ENCODE measurements at regions not wholly inside any gene's neighbourhood (a gene's known extent, or its start where the extent isn't known, plus 50 kb on each side); places are given as distances from the start of the nearest gene placed in this dataset.

DNA sequence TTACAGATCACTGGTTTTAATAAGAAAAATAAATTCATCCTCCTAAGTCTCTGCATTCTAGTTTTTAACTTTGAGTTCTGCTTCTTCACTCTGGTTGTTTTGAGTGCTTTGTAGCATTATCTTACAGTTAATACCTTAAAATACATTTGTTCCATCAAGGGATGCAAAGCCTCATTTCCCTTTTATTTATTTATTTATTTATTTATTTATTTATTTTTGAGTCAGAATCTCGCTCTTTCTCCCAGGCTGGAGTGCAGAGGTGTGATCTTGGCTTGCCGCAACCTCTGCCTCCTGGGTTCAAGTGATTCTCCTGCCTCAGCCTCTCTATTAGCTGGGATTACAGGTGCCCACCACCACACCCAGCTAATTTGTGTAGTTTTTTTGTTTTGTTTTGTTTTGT, 147.8 kb downstream of the ZNF326 start:
- Histone ChIP-seq H3K36me3 (ENCODE audit: control insufficient read depth, insufficient read depth, low read length) (no peaks in the 10 kb centered on the region), H3K27ac (ENCODE audit: low read length) (no peak overlapping the region), H3K4me1 (ENCODE audit: control insufficient read depth, insufficient read depth, low read length) (no peaks in the 10 kb centered on the region), H3K9me3 (ENCODE audit: control insufficient read depth, insufficient read depth, low read length) (peaks cover 3% of the 10 kb centered on the region), H3K4me3 (ENCODE audit: low read length) (no peak overlapping the region), H3K27me3 (ENCODE audit: control insufficient read depth, insufficient read depth, low read length) (no peaks in the 10 kb centered on the region)
- WGBS (ENCODE audit: insufficient coverage, insufficient read length) = no CpG with 5 or more reads among the region's 2 CpGs
- DNase-seq (ENCODE audit: low read depth, low spot score) = no peak

DNA sequence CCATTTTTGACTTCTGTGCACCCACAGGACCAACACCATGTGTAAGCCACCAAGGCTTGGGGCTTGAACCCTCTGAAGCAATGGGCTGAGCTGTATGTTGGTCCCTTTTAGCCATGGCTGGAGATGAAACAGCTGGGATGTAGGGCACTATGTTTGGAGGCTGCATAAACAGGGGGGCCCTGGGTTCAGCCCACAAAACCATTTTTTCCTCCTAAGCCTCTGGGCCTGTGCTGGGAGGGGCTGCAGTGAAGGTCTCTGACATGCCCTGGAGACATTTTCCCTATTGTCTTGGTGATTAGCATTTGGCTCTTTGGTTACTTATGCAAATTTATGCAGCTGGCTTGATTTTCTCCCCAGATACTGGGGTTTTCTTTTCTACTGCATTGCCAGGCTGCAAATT, 144.9 kb downstream of the ZNF326 start:
- Histone ChIP-seq H3K27ac (ENCODE audit: low read length) (no peak overlapping the region), H3K9me3 (ENCODE audit: control insufficient read depth, insufficient read depth, low read length) (peaks cover 3% of the 10 kb centered on the region), H3K27me3 (ENCODE audit: control insufficient read depth, insufficient read depth, low read length) (no peaks in the 10 kb centered on the region), H3K36me3 (ENCODE audit: control insufficient read depth, insufficient read depth, low read length) (no peaks in the 10 kb centered on the region), H3K4me3 (ENCODE audit: low read length) (no peak overlapping the region), H3K4me1 (ENCODE audit: control insufficient read depth, insufficient read depth, low read length) (no peaks in the 10 kb centered on the region)
- DNase-seq (ENCODE audit: low read depth, low spot score) = no peak

DNA sequence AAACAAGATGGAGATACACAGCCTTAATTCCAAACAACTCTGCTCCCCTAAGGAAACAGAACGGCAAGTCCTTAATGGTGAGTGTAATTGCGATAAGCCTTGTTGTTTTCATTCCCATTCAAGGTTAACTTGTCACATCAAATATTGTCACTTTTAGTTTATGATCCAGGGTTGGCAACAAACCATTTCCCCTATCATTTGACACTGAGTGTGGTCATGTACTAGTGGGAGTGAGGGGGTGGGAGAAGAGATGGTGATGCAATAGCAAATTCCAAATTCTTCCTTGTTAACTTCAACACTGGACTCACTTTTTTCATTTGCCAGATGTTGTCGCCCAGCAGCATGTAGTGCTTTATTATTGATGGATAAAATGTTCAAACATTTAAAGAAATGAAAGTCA, 140.4 kb downstream of the ZNF326 start:
- no peak for DNase-seq (ENCODE audit: low read depth, low spot score)
- Histone ChIP-seq H3K36me3 (ENCODE audit: control insufficient read depth, insufficient read depth, low read length) (no peaks in the 10 kb centered on the region), H3K27me3 (ENCODE audit: control insufficient read depth, insufficient read depth, low read length) (no peaks in the 10 kb centered on the region), H3K4me3 (ENCODE audit: low read length) (no peak overlapping the region), H3K9me3 (ENCODE audit: control insufficient read depth, insufficient read depth, low read length) (peaks cover 3% of the 10 kb centered on the region), H3K4me1 (ENCODE audit: control insufficient read depth, insufficient read depth, low read length) (no peaks in the 10 kb centered on the region), H3K27ac (ENCODE audit: low read length) (no peak overlapping the region)
- no CpG with 5 or more reads among the region's 3 CpGs for WGBS (ENCODE audit: insufficient coverage, insufficient read length)

DNA sequence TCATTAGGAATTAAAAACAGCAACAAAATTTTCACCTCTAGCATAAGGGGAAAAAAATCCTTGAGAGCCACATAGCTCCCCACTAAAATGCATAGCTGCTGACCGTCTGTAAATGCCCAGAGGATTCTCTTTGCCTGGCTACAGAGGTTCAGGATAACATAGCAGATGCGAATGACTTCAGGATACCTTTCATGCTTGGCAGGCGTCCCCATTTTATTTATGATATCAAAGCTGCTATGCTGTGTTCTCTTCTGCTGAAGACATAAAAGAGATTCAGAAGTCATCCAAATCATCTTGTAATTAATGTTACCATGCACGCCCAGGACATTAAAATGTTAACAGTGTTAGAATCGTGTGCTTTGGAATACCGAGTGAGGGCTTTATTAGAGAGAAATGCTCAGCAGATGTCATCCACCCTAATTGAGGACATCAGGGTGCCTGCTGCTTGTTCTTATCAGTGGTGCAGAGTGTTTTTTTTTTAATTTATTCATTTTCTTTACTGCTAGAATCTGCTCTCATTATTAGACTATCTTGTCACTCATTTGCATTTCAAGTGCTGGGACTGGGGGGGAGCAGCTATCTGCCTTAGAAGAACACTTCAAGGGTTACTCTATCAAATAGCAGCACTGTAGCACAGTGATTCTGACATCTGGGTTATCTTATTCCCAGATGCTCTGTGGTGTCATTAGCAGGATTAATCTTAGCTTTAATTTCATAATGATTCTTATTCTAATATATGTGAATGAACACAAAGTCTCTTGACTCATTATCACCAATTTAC, 139.5 kb downstream of the ZNF326 start:
- H3K4me3 ChIP-seq (ENCODE audit: low read length) = no peak overlapping the region
- no peaks in the 10 kb centered on the region for H3K4me1 ChIP-seq (ENCODE audit: control insufficient read depth, insufficient read depth, low read length)
- no peak overlapping the region for H3K27ac ChIP-seq (ENCODE audit: low read length)
- H3K27me3 ChIP-seq (ENCODE audit: control insufficient read depth, insufficient read depth, low read length) = no peaks in the 10 kb centered on the region
- H3K36me3 ChIP-seq (ENCODE audit: control insufficient read depth, insufficient read depth, low read length) = no peaks in the 10 kb centered on the region
- DNase-seq (ENCODE audit: low read depth, low spot score) = no peak
- WGBS (ENCODE audit: insufficient coverage, insufficient read length) = no CpG with 5 or more reads among the region's 6 CpGs
- H3K9me3 ChIP-seq (ENCODE audit: control insufficient read depth, insufficient read depth, low read length) = no peaks in the 10 kb centered on the region

DNA sequence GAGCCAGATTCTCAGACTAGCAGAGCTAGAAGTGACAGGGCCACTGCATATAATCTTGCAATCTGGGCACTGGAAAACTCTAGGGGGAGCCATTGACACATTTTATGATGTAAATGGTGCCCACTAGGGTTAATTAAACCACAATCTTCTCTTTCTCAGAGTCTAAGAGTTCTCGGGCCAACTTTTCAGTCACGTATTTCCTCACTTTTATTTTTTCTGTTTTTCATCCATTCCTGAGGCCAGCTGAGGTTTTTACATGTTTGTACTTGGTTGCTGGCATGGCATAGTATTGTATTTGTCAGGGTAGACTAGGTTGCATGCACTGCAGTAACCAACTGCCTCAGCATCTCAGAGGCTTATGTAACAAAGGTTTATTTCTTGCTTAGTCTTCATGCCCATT, 138.2 kb downstream of the ZNF326 start:
- no CpG with 5 or more reads among the region's 2 CpGs for WGBS (ENCODE audit: insufficient coverage, insufficient read length)
- Histone ChIP-seq H3K4me3 (ENCODE audit: low read length) (no peak overlapping the region), H3K27me3 (ENCODE audit: control insufficient read depth, insufficient read depth, low read length) (no peaks in the 10 kb centered on the region), H3K4me1 (ENCODE audit: control insufficient read depth, insufficient read depth, low read length) (no peaks in the 10 kb centered on the region), H3K36me3 (ENCODE audit: control insufficient read depth, insufficient read depth, low read length) (no peaks in the 10 kb centered on the region), H3K27ac (ENCODE audit: low read length) (no peak overlapping the region), H3K9me3 (ENCODE audit: control insufficient read depth, insufficient read depth, low read length) (no peaks in the 10 kb centered on the region)
- peak; percentile 25 for DNase-seq (ENCODE audit: low read depth, low spot score)

DNA sequence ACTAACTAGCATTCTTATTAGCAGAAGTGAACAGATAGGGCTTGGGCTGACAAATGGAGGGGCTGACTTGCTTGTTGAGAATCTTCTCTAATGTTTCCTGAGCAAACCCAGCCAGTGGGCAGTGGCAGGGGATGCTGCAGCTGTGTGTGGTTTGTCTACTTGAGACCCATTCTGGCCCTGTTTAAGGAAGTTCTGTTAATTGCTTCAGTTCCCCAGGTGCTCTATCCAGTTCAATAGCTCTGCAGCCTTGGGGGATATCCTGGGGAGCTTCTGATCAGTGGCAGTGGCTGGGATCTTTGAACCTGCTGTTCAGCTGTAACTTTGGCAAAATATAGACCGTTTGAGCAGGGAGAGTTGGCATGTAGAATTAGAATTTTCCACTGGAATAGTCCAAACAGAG, 137.4 kb downstream of the ZNF326 start:
- Histone ChIP-seq H3K4me3 (ENCODE audit: low read length) (no peak overlapping the region), H3K27ac (ENCODE audit: low read length) (no peak overlapping the region), H3K9me3 (ENCODE audit: control insufficient read depth, insufficient read depth, low read length) (no peaks in the 10 kb centered on the region), H3K36me3 (ENCODE audit: control insufficient read depth, insufficient read depth, low read length) (no peaks in the 10 kb centered on the region), H3K27me3 (ENCODE audit: control insufficient read depth, insufficient read depth, low read length) (no peaks in the 10 kb centered on the region), H3K4me1 (ENCODE audit: control insufficient read depth, insufficient read depth, low read length) (no peaks in the 10 kb centered on the region)
- WGBS (ENCODE audit: insufficient coverage, insufficient read length) = no CpG with 5 or more reads among the region's 1 CpG
- no peak for DNase-seq (ENCODE audit: low read depth, low spot score)

DNA sequence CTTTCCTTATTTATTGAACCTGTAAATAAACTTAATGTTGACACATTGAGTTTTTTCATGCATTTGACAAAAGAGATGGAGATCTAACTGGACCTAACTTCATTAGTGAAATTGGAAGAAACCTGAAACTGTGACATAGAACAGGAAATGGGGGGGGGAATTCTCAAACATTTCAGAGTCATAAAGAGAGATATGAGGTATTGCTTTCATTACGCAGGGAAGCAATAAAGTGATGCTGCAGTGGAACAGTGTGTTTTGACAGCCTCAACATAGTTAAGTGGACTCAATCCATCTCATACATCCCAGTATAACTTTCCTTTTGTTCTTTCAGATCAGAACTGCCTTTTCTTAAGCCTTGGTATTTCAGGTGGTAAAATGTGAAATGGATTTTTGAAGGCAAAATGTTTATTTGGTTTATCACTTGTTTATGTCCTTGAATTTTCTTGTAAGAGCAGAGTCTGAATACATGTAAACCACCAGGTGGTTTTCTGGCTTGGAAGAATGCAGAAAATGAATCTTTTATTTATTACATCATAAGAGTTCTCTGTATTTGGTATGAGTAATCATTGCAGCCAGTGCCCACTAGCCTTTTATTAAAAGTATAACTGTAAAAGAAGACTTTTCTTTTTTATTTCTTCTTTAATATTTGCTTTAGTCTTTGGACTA, 132.5 kb downstream of the ZNF326 start:
- Histone ChIP-seq H3K4me1 (ENCODE audit: control insufficient read depth, insufficient read depth, low read length) (no peaks in the 10 kb centered on the region), H3K4me3 (ENCODE audit: low read length) (no peak overlapping the region), H3K27ac (ENCODE audit: low read length) (no peak overlapping the region), H3K27me3 (ENCODE audit: control insufficient read depth, insufficient read depth, low read length) (no peaks in the 10 kb centered on the region), H3K36me3 (ENCODE audit: control insufficient read depth, insufficient read depth, low read length) (no peaks in the 10 kb centered on the region), H3K9me3 (ENCODE audit: control insufficient read depth, insufficient read depth, low read length) (no peaks in the 10 kb centered on the region)
- no peak for DNase-seq (ENCODE audit: low read depth, low spot score)
- no CpG with 5 or more reads among the region's 1 CpG for WGBS (ENCODE audit: insufficient coverage, insufficient read length)

DNA sequence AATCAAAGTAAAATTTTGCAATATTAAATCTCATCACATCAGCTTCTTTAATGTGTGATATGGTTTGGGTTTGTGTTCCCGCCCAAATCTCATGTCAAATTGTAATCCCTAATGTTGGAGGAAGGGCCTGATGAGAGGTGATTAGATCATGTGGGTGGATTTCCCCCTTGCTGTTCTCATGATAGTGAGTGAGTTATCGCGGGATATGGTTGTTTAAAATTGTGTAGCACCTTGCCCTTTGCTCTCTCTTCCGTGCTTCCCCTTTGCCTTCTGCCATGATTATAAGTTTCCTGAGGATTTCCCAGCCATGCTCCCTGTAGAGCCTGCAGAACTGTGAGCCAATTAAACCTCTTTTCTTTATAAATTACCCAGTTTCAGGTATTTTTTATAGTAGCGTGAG, 131.9 kb downstream of the ZNF326 start:
- no CpG with 5 or more reads among the region's 5 CpGs for WGBS (ENCODE audit: insufficient coverage, insufficient read length)
- H3K27ac ChIP-seq (ENCODE audit: low read length) = no peak overlapping the region
- H3K36me3 ChIP-seq (ENCODE audit: control insufficient read depth, insufficient read depth, low read length) = no peaks in the 10 kb centered on the region

DNA sequence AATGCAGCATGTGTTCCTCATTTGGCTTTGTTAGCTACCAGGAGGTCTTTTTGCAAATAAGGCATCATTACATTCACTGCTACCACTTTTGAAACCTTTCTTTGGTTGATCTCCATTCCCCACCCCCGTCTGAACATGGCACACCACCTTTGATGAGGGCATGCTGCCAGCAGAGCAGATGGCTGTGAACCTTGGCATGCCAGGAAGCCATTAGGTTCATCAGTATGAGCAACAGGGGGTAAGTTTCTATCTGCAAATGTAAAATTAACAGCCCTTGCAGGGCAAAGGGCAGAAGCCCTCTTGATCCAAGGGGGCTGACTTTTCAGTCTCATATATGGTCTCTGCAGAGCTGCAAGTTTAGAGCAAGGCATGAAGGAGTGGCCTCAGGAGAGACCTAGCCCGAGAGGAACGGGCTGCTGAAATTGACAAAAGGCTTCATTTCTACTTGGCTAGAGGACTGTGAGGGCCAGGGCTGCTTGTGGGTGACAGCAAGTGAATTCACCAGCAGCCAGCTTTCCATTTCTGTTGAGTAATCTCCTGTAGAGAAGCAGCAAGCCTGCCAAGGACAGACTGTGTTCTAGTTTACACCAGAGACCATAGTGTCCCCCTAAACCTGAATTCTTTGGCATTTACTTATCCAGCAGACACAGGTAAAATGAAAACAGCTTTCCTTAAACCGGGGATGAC, 127.9 kb downstream of the ZNF326 start:
- no peaks in the 10 kb centered on the region for H3K9me3 ChIP-seq (ENCODE audit: control insufficient read depth, insufficient read depth, low read length)
- no peaks in the 10 kb centered on the region for H3K36me3 ChIP-seq (ENCODE audit: control insufficient read depth, insufficient read depth, low read length)
- no peaks in the 10 kb centered on the region for H3K4me1 ChIP-seq (ENCODE audit: control insufficient read depth, insufficient read depth, low read length)
- H3K4me3 ChIP-seq (ENCODE audit: low read length) = no peak overlapping the region
- no CpG with 5 or more reads among the region's 4 CpGs for WGBS (ENCODE audit: insufficient coverage, insufficient read length)
- no peak for DNase-seq (ENCODE audit: low read depth, low spot score)
- no peak overlapping the region for H3K27ac ChIP-seq (ENCODE audit: low read length)
- H3K27me3 ChIP-seq (ENCODE audit: control insufficient read depth, insufficient read depth, low read length) = no peaks in the 10 kb centered on the region

More for the DNA sequence above, 131.9 kb downstream of the ZNF326 start:
- no peak overlapping the region for H3K4me3 ChIP-seq (ENCODE audit: low read length)
- H3K9me3 ChIP-seq (ENCODE audit: control insufficient read depth, insufficient read depth, low read length) = no peaks in the 10 kb centered on the region
- H3K4me1 ChIP-seq (ENCODE audit: control insufficient read depth, insufficient read depth, low read length) = no peaks in the 10 kb centered on the region
- no peak for DNase-seq (ENCODE audit: low read depth, low spot score)
- H3K27me3 ChIP-seq (ENCODE audit: control insufficient read depth, insufficient read depth, low read length) = no peaks in the 10 kb centered on the region

DNA sequence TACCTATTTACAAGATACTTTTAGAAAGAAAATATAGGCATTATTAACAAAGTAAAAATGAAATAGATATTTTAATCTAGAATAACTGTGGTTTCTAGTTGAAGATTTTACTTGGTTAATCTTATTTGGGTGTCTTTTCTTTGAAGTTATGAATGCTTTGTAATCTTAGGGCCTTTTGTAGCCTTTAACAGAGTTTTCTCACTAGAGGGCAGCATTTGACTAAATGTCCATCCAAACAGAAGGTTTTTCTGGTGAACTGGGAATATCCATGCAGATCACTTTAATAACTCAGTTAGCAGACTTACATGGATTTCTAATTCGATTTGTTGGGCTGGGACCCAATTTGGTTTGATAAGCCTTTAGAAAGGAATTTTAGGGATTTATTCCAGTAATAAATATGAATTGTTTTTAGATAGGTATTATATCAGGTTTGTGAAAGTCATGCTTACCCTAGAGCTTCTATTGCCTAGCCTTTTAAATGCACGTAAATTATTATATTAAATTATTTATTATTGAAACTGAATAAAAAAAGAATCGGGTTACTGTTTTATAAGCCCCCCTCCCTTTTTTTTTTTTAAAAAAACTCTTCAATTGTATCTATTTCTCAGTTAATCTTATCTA, 119.7 kb downstream of the ZNF326 start:
- Histone ChIP-seq H3K9me3 (ENCODE audit: control insufficient read depth, insufficient read depth, low read length) (no peaks in the 10 kb centered on the region), H3K27ac (ENCODE audit: low read length) (no peak overlapping the region), H3K4me3 (ENCODE audit: low read length) (no peak overlapping the region), H3K36me3 (ENCODE audit: control insufficient read depth, insufficient read depth, low read length) (no peaks in the 10 kb centered on the region), H3K27me3 (ENCODE audit: control insufficient read depth, insufficient read depth, low read length) (no peaks in the 10 kb centered on the region), H3K4me1 (ENCODE audit: control insufficient read depth, insufficient read depth, low read length) (no peaks in the 10 kb centered on the region)
- WGBS (ENCODE audit: insufficient coverage, insufficient read length) = no CpG with 5 or more reads among the region's 3 CpGs
- no peak for DNase-seq (ENCODE audit: low read depth, low spot score)
